ENCODE measurements at regions not wholly inside any gene's neighbourhood (a gene's known extent, or its start where the extent isn't known, plus 50 kb on each side); places are given as distances from the start of the nearest gene placed in this dataset.

- no peak overlapping the region for H3K4me2 ChIP-seq (ENCODE audit: low read length)
These were observed 417.2 kb upstream of the FLRT2 start for GRCh38 chr14:85112762-85113161.

GRCh38 chr14:85115921-85116320 lies 414.0 kb upstream of the FLRT2 start:
- no peaks in the 10 kb centered on the region for H3K4me1 ChIP-seq (ENCODE audit: insufficient read depth, low read length, severe bottlenecking)
- no peaks in the 10 kb centered on the region for H3K79me2 ChIP-seq (ENCODE audit: insufficient read depth, low read length)
- no peak overlapping the region for H3K4me2 ChIP-seq (ENCODE audit: low read length)
- no peaks in the 10 kb centered on the region for H3K36me3 ChIP-seq (ENCODE audit: insufficient read depth, low read length)
- no peak overlapping the region for H3K27ac ChIP-seq (ENCODE audit: low read depth, low read length, poor library complexity, severe bottlenecking)
- no peak overlapping the region for H3K4me3 ChIP-seq (ENCODE audit: low read depth, low read length, poor library complexity, severe bottlenecking)
- H3K9me2 ChIP-seq (ENCODE audit: low read depth, low read length): no peaks in the 10 kb centered on the region
- no peaks in the 10 kb centered on the region for H4K20me1 ChIP-seq (ENCODE audit: insufficient read depth, low read length)
- no peaks in the 10 kb centered on the region for H3K27me3 ChIP-seq (ENCODE audit: insufficient read depth, low read length)
- TF ChIP-seq CTCF (IDR thresholded peaks at IDR 0.05; ENCODE audit: low read length): no peak
- TF ChIP-seq EZH2 (IDR thresholded peaks at IDR 0.05; ENCODE audit: borderline replicate concordance, low read length): no peak
- H3F3A ChIP-seq (ENCODE audit: insufficient read depth, low read length): no peaks in the 10 kb centered on the region
- no peak overlapping the region for H2AFZ ChIP-seq (ENCODE audit: low read length)
- H3K9ac ChIP-seq (ENCODE audit: low read length): no peak overlapping the region
- H3K9me3 ChIP-seq (ENCODE audit: low read length): no peaks in the 10 kb centered on the region

More at GRCh38 chr14:85112762-85113161, 417.2 kb upstream of the FLRT2 start:
- no peak overlapping the region for H3K9ac ChIP-seq (ENCODE audit: low read length)
- H3K9me2 ChIP-seq (ENCODE audit: low read depth, low read length): no peaks in the 10 kb centered on the region
- no peaks in the 10 kb centered on the region for H3K36me3 ChIP-seq (ENCODE audit: insufficient read depth, low read length)
- TF ChIP-seq CTCF (IDR thresholded peaks at IDR 0.05; ENCODE audit: low read length) (no peak), EZH2 (IDR thresholded peaks at IDR 0.05; ENCODE audit: borderline replicate concordance, low read length) (no peak)
- no peak overlapping the region for H3K27ac ChIP-seq (ENCODE audit: low read depth, low read length, poor library complexity, severe bottlenecking)
- no peak overlapping the region for H3K4me3 ChIP-seq (ENCODE audit: low read depth, low read length, poor library complexity, severe bottlenecking)
- no peaks in the 10 kb centered on the region for H3K79me2 ChIP-seq (ENCODE audit: insufficient read depth, low read length)
- H3K27me3 ChIP-seq (ENCODE audit: insufficient read depth, low read length): no peaks in the 10 kb centered on the region
- no peaks in the 10 kb centered on the region for H3F3A ChIP-seq (ENCODE audit: insufficient read depth, low read length)
- no peaks in the 10 kb centered on the region for H3K4me1 ChIP-seq (ENCODE audit: insufficient read depth, low read length, severe bottlenecking)
- no peaks in the 10 kb centered on the region for H3K9me3 ChIP-seq (ENCODE audit: low read length)
- H2AFZ ChIP-seq (ENCODE audit: low read length): no peak overlapping the region
- no peaks in the 10 kb centered on the region for H4K20me1 ChIP-seq (ENCODE audit: insufficient read depth, low read length)

GRCh38 chr14:85118274-85118673 lies 411.7 kb upstream of the FLRT2 start:
- H3K79me2 ChIP-seq (ENCODE audit: insufficient read depth, low read length): no peaks in the 10 kb centered on the region
- H3K4me2 ChIP-seq (ENCODE audit: low read length): no peak overlapping the region
- no peak overlapping the region for H3K27ac ChIP-seq (ENCODE audit: low read depth, low read length, poor library complexity, severe bottlenecking)
- no peaks in the 10 kb centered on the region for H3K4me1 ChIP-seq (ENCODE audit: insufficient read depth, low read length, severe bottlenecking)
- H3K9ac ChIP-seq (ENCODE audit: low read length): no peak overlapping the region
- H3F3A ChIP-seq (ENCODE audit: insufficient read depth, low read length): no peaks in the 10 kb centered on the region
- no peaks in the 10 kb centered on the region for H3K9me2 ChIP-seq (ENCODE audit: low read depth, low read length)
- no peaks in the 10 kb centered on the region for H4K20me1 ChIP-seq (ENCODE audit: insufficient read depth, low read length)
- no peak overlapping the region for H3K4me3 ChIP-seq (ENCODE audit: low read depth, low read length, poor library complexity, severe bottlenecking)
- no peaks in the 10 kb centered on the region for H3K27me3 ChIP-seq (ENCODE audit: insufficient read depth, low read length)
- no peaks in the 10 kb centered on the region for H3K36me3 ChIP-seq (ENCODE audit: insufficient read depth, low read length)
- H3K9me3 ChIP-seq (ENCODE audit: low read length): no peaks in the 10 kb centered on the region
- no peak for TF ChIP-seq CTCF (IDR thresholded peaks at IDR 0.05; ENCODE audit: low read length)
- no peak for TF ChIP-seq EZH2 (IDR thresholded peaks at IDR 0.05; ENCODE audit: borderline replicate concordance, low read length)
- no peak overlapping the region for H2AFZ ChIP-seq (ENCODE audit: low read length)
